Body of pancreas (tissue), 4 donors: ENCODE measurements at regions not wholly inside any gene's neighbourhood (a gene's known extent, or its start where the extent isn't known, plus 50 kb on each side); places are given as distances from the start of the nearest gene placed in this dataset.

Experiments used
- ATAC-seq: fragments of 150-250 bp; one replicate; pipeline ENCODE4 v1.9.1; 2016
- DNase-seq, 4 donors: peaks; one replicate each; pipeline ENCODE4 v3.0.0-alpha.2; 2019
- H3K27ac ChIP-seq, 4 donors: fragments of 200-600 bp; sonication (generic); 1 replicate in 3 of 4; 2 replicates in 1 of 4; pipeline versions ENCODE4 v1.5.1 to v1.6.1; 2016 to 2019; ENCODE audit warnings: mild to moderate bottlenecking in 1 of 4, mixed read lengths in 1 of 4, moderate library complexity in 1 of 4
- H3K27me3 ChIP-seq, 2 donors: fragments of 200-600 bp; sonication (generic); one replicate each; pipeline ENCODE4 v1.6.0; 2016; ENCODE audit warnings: mild to moderate bottlenecking in 1 of 2
- H3K36me3 ChIP-seq, 2 donors: fragments of 200-600 bp; sonication (generic); replicated peaks in 1 of 2; 2 replicates each; pipeline ENCODE4 v1.5.1; 2016; ENCODE audit warnings: low read depth in 2 of 2; ENCODE audit not compliant: insufficient read depth in 1 of 2
- H3K4me1 ChIP-seq: fragments of 200-600 bp; sonication (generic); one replicate; pipeline ENCODE4 v1.6.0; 2016
- H3K4me3 ChIP-seq, 2 donors: fragments of 200-600 bp; sonication (generic); 1 replicate in 1 of 2; 2 replicates in 1 of 2; pipeline ENCODE4 v1.5.1; 2016 to 2019
- H3K9me3 ChIP-seq, 3 donors: fragments of 200-600 bp; sonication (generic); 1 replicate in 2 of 3; 2 replicates in 1 of 3; pipeline ENCODE4 v1.5.1; 2016
- CTCF ChIP-seq, 7 experiments: fragments of 450-650 bp in 4 of 7; fragments of 200-600 bp in 3 of 7; sonication (generic) in 3 of 7; IDR thresholded peaks; one replicate each; pipeline ENCODE4 v1.5.1; 2016 to 2019; ENCODE audit warnings: antibody characterized with exemption in 7 of 7
- POLR2A ChIP-seq, 3 donors: fragments of 450-650 bp; IDR thresholded peaks; one replicate each; pipeline ENCODE4 v1.6.1; 2016; ENCODE audit warnings: antibody characterized with exemption in 3 of 3, mild to moderate bottlenecking in 2 of 3
- WGBS, 2 donors: methylation state at CpG; one replicate each; pipeline ENCODE4 v1.1.5; 2017; 5-methylcytosine and 5-hydroxymethylcytosine counted together
- intact Hi-C: fragments of 100-400 bp; cut with DNase I; formaldehyde crosslinking; loops from one replicate; pipeline ENCODE4 v1.15.1; 2023

GRCh38 chr12:127287256-127287655 lies 979.7 kb upstream of the TMEM132C start:
- 87 to 88% methylated on average over 11 of the region's 11 CpGs for WGBS, 2 donors
- H3K4me3 ChIP-seq, result no peak overlapping the region
- no peaks in the 10 kb centered on the region for H3K4me1 ChIP-seq
- no peaks in the 10 kb centered on the region for H3K36me3 ChIP-seq
- H3K9me3 ChIP-seq, result no peaks in the 10 kb centered on the region
- H3K27me3 ChIP-seq, result no peaks in the 10 kb centered on the region
- ATAC-seq (no peak), DNase-seq (no peak)
- intact Hi-C loops, result no loop called here
- no peak overlapping the region for H3K27ac ChIP-seq
- TF ChIP-seq POLR2A (IDR thresholded peaks at IDR 0.05) (no peak), CTCF (IDR thresholded peaks at IDR 0.05) (no peak)

GRCh38 chr12:127290251-127290650 lies 976.7 kb upstream of the TMEM132C start:
- DNase-seq, result no peak
- no peaks in the 10 kb centered on the region for H3K36me3 ChIP-seq
- H3K27me3 ChIP-seq, result no peaks in the 10 kb centered on the region
- 63 to 71% methylated on average over 5 of the region's 5 CpGs for WGBS, 2 donors
- H3K4me3 ChIP-seq, result no peak overlapping the region
- intact Hi-C loops, result no loop called here
- no peak overlapping the region for H3K27ac ChIP-seq
- H3K9me3 ChIP-seq, result no peaks in the 10 kb centered on the region
- no peaks in the 10 kb centered on the region for H3K4me1 ChIP-seq
- TF ChIP-seq CTCF (IDR thresholded peaks at IDR 0.05), result no peak
- TF ChIP-seq POLR2A (IDR thresholded peaks at IDR 0.05), result no peak
- ATAC-seq, result no peak

- TF ChIP-seq POLR2A (IDR thresholded peaks at IDR 0.05) (no peak), CTCF (IDR thresholded peaks at IDR 0.05) (no peak)
- 76 to 84% methylated on average over 5 to 6 of the region's 6 CpGs for WGBS, 2 donors
- no peaks in the 10 kb centered on the region for H3K4me1 ChIP-seq
- no peaks in the 10 kb centered on the region for H3K36me3 ChIP-seq
- no peaks in the 10 kb centered on the region for H3K9me3 ChIP-seq
- H3K4me3 ChIP-seq, result no peak overlapping the region
- no peak overlapping the region for H3K27ac ChIP-seq
- intact Hi-C loops, result no loop called here
- H3K27me3 ChIP-seq, result no peaks in the 10 kb centered on the region
- DNase-seq (no peak), ATAC-seq (no peak)
Observed at GRCh38 chr12:127292736-127293135, 974.2 kb upstream of the TMEM132C start.

- intact Hi-C loops, result no loop called here
Observed at GRCh38 chr12:127293507-127294310, 973.3 kb upstream of the TMEM132C start.

More at GRCh38 chr12:127293507-127294310, 973.3 kb upstream of the TMEM132C start:
- no peak overlapping the region for H3K4me3 ChIP-seq
- 67 to 69% methylated on average over 12 to 13 of the region's 13 CpGs for WGBS, 2 donors
- H3K27me3 ChIP-seq, result no peaks in the 10 kb centered on the region
- ATAC-seq, result no peak
- no peak overlapping the region for H3K27ac ChIP-seq
- H3K4me1 ChIP-seq, result no peaks in the 10 kb centered on the region
- H3K9me3 ChIP-seq, result no peaks in the 10 kb centered on the region
- DNase-seq, result peak; percentile 22 to 41 (median 28)
- H3K36me3 ChIP-seq, result no peaks in the 10 kb centered on the region
- TF ChIP-seq POLR2A (IDR thresholded peaks at IDR 0.05), result no peak
- peak; percentile 7 to 53 (median 39) for TF ChIP-seq CTCF (IDR thresholded peaks at IDR 0.05)
